ENCODE measurements at regions not wholly inside any gene's neighbourhood (a gene's known extent, or its start where the extent isn't known, plus 50 kb on each side); places are given as distances from the start of the nearest gene placed in this dataset.
A peak's percentile ranks its signal among the peaks of the same experiment; 100 is the strongest.

GRCh38 chr18:56545464-56545863, 92.9 kb downstream of the TXNL1 start:
- ATAC-seq: no peak

- ATAC-seq: no peak
These were observed 95.9 kb downstream of the TXNL1 start for GRCh38 chr18:56542476-56542875.

GRCh38 chr18:56541793-56542192, 96.6 kb downstream of the TXNL1 start:
- ATAC-seq: no peak

GRCh38 chr18:56541340-56541739, 97.1 kb downstream of the TXNL1 start:
- no peak for ATAC-seq

- ATAC-seq: no peak
These were observed 99.6 kb downstream of the TXNL1 start for GRCh38 chr18:56538746-56539145.

GRCh38 chr18:56532176-56532840, 106.1 kb downstream of the TXNL1 start:
- peak; percentile 76 to 79 for ATAC-seq

GRCh38 chr18:56522816-56523215, 115.6 kb downstream of the TXNL1 start:
- ATAC-seq: no peak

GRCh38 chr18:56521263-56521662, 117.1 kb downstream of the TXNL1 start:
- ATAC-seq: no peak

- ATAC-seq: no peak
These were observed 120.6 kb downstream of the TXNL1 start for GRCh38 chr18:56517761-56518160.

GRCh38 chr18:56517196-56517595, 121.2 kb downstream of the TXNL1 start:
- no peak for ATAC-seq

- no peak for ATAC-seq
These were observed 121.6 kb downstream of the TXNL1 start for GRCh38 chr18:56516789-56517188.

- no peak for ATAC-seq
These were observed 122.9 kb downstream of the TXNL1 start for GRCh38 chr18:56515522-56515921.

GRCh38 chr18:56511996-56512395, 126.4 kb downstream of the TXNL1 start:
- no peak for ATAC-seq

GRCh38 chr18:56510108-56510507, 128.3 kb downstream of the TXNL1 start:
- ATAC-seq: no peak

GRCh38 chr18:56509656-56510055, 128.7 kb downstream of the TXNL1 start:
- ATAC-seq: no peak

- no peak for ATAC-seq
These were observed 129.9 kb downstream of the TXNL1 start for GRCh38 chr18:56508370-56509036.

GRCh38 chr18:56505971-56506370, 132.4 kb downstream of the TXNL1 start:
- no peak for ATAC-seq

- no peak for ATAC-seq
These were observed 133.1 kb downstream of the TXNL1 start for GRCh38 chr18:56505293-56505692.

GRCh38 chr18:56501896-56502295, 136.5 kb downstream of the TXNL1 start:
- no peak for ATAC-seq

- ATAC-seq: no peak
These were observed 142.5 kb downstream of the TXNL1 start for GRCh38 chr18:56495884-56496283.

GRCh38 chr18:56493531-56493930, 144.9 kb downstream of the TXNL1 start:
- no peak for ATAC-seq

- ATAC-seq: no peak
These were observed 146.3 kb downstream of the TXNL1 start for GRCh38 chr18:56492136-56492535.

- ATAC-seq: no peak
These were observed 147.4 kb downstream of the TXNL1 start for GRCh38 chr18:56490942-56491341.

GRCh38 chr18:56489893-56490292, 148.5 kb downstream of the TXNL1 start:
- no peak for ATAC-seq

GRCh38 chr18:56488739-56489138, 149.7 kb downstream of the TXNL1 start:
- no peak for ATAC-seq
